LNCAP (cell line): ENCODE measurements at regions not wholly inside any gene's neighbourhood (a gene's known extent, or its start where the extent isn't known, plus 50 kb on each side); places are given as distances from the start of the nearest gene placed in this dataset.

Source experiments
- TF ChIP-seq, protein P1 (sequence below): fragments of 450-650 bp; IDR thresholded peaks from 2 replicates; pipeline ENCODE4 v1.5.1; 2017; ENCODE audit warnings: mild to moderate bottlenecking

DNA sequence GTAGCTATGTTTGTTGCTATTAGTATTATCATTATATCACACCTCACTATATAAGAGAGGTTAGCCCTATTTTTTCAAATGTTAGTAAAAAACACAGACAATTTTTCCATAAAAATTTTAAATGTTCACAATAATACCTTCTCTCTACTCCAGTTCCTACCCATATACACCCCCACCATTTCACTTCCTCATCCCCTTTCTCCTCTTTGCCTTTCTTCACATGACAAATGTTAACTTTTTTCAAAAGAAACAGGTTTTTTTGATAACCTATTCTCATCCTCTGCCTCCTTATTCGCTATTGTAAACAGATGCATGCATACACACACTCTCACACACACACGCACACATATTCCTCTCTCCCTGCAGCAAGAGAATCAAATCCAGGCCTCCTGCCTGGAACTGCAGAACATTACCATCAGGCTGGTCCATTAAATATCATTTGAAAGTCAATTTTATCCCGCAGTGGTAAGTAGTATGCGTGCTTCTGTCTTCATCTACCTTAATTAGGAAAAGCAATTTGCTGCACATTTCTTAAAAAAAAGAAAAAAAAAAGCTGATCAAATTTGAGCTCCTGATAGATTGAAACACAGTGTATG is 55.5 kb downstream of the MID1IP1 start:
- TF ChIP-seq, protein P1, sequence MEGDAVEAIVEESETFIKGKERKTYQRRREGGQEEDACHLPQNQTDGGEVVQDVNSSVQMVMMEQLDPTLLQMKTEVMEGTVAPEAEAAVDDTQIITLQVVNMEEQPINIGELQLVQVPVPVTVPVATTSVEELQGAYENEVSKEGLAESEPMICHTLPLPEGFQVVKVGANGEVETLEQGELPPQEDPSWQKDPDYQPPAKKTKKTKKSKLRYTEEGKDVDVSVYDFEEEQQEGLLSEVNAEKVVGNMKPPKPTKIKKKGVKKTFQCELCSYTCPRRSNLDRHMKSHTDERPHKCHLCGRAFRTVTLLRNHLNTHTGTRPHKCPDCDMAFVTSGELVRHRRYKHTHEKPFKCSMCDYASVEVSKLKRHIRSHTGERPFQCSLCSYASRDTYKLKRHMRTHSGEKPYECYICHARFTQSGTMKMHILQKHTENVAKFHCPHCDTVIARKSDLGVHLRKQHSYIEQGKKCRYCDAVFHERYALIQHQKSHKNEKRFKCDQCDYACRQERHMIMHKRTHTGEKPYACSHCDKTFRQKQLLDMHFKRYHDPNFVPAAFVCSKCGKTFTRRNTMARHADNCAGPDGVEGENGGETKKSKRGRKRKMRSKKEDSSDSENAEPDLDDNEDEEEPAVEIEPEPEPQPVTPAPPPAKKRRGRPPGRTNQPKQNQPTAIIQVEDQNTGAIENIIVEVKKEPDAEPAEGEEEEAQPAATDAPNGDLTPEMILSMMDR, result no peak

GRCh38 chrX:38857736-38858523 is 56.7 kb downstream of the MID1IP1 start:
- TF ChIP-seq, protein P1, result no peak

- TF ChIP-seq, protein P1, result no peak
These were observed 58.3 kb downstream of the MID1IP1 start for GRCh38 chrX:38859602-38860001.

- TF ChIP-seq, protein P1, result no peak
These were observed 59.1 kb downstream of the MID1IP1 start for GRCh38 chrX:38860106-38861013.

- TF ChIP-seq, protein P1, result no peak
These were observed 60.2 kb downstream of the MID1IP1 start for GRCh38 chrX:38861489-38861888.

DNA sequence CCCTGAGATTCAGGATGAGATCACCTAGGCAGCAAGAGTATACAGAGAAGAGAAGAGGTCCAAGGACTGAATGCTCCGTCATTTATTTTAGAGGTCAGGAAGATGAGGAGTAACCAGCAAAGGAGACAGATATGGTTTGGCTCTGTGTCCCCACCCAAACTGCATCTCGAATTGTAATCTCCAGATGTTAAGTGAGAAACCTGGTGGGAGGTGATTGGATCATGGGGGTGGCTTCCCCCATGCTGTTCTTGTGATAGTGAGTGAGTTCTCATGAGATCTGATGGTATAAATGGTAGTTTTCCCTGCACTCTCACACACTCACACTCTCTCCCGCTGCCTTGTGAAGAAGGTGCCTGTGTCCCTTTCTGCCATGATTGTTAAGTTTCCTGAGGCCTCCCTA is 60.8 kb downstream of the MID1IP1 start:
- TF ChIP-seq, protein P1, result no peak

DNA sequence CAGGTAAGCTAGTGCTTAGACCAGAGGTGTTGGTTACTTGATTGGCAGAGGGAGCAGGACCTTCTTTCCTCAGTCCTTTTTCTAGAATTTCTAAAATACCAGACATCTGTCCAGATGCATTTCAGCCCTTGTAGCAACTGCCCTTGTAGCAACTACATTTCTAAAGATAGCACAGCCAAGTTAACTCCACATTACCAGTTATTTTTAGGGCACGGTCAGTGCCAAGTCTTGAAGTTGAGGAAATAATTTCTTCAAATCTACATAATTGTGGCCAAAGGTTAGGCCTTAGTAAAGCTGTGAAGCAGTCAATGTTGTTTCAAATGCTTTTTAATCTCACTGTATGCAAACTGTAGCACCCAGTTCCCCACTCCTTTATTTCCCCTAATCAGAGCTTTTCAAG is 62.9 kb downstream of the MID1IP1 start:
- TF ChIP-seq, protein P1, result no peak
